Retinal pigment epithelial cell (primary cell): ENCODE measurements at regions not wholly inside any gene's neighbourhood (a gene's known extent, or its start where the extent isn't known, plus 50 kb on each side); places are given as distances from the start of the nearest gene placed in this dataset.
"Not testable (repeated sequence)": the region's sequence is repeated elsewhere in the genome, so short reads cannot be mapped to it uniquely, and the experiment has no call there.

Experiments used
- DNase-seq: peaks from one replicate; pipeline ENCODE4 v3.0.0-alpha.2; 2010; ENCODE audit warnings: low read depth
- H3K4me3 ChIP-seq: 2 replicates; pipeline ENCODE4 v1.5.1; 2011; ENCODE audit warnings: mild to moderate bottlenecking, low read length, control low read depth, moderate library complexity
- TF ChIP-seq, protein P1 (sequence below): conservative IDR thresholded peaks from 2 replicates; pipeline ENCODE4 v1.5.1; 2011; ENCODE audit warnings: low read depth, low read length, control low read depth, inconsistent platforms

DNA sequence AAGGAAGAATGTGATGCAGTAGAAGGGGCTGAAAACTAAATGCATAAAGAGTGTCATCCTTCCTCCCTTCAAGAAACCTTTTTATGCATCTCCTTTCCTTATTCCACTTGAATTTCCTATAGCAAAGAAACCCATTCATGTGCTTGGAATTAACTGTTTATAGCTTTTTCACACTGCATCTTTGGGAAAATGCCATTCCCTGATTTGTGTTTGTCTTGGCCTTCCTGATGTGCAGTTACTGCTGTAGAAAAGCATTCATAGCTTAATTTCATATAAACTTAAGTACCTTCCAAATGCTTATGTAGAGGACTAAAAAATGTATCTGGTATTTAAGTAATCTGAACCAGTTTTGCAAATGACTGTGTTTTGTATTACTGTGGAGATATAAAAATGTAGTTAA, 61.8 kb downstream of the SDR9C7 start:
- DNase-seq, result no peak
- TF ChIP-seq, protein P1, sequence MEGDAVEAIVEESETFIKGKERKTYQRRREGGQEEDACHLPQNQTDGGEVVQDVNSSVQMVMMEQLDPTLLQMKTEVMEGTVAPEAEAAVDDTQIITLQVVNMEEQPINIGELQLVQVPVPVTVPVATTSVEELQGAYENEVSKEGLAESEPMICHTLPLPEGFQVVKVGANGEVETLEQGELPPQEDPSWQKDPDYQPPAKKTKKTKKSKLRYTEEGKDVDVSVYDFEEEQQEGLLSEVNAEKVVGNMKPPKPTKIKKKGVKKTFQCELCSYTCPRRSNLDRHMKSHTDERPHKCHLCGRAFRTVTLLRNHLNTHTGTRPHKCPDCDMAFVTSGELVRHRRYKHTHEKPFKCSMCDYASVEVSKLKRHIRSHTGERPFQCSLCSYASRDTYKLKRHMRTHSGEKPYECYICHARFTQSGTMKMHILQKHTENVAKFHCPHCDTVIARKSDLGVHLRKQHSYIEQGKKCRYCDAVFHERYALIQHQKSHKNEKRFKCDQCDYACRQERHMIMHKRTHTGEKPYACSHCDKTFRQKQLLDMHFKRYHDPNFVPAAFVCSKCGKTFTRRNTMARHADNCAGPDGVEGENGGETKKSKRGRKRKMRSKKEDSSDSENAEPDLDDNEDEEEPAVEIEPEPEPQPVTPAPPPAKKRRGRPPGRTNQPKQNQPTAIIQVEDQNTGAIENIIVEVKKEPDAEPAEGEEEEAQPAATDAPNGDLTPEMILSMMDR, result no peak
- H3K4me3 ChIP-seq, result no peak overlapping the region

DNA sequence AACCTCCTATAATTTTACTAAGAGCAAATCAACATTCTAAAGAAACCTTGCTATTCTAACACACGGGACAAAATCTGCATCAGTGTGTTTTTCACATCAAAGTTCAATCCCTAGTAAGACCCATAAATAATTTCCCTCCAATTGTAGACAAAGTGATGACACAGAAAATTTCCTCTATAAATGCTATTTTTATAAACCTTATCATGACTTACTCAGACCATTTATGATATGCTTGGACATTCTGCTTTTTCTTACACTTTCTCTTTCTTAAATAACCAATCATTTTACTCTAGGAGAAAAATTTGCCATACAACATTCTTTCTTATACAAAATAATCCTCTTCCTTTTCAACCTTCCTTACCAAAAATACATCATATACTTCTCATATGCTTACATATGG, 67.0 kb downstream of the SDR9C7 start:
- H3K4me3 ChIP-seq, result no peak overlapping the region
- TF ChIP-seq, protein P1, result no peak
- no peak for DNase-seq

DNA sequence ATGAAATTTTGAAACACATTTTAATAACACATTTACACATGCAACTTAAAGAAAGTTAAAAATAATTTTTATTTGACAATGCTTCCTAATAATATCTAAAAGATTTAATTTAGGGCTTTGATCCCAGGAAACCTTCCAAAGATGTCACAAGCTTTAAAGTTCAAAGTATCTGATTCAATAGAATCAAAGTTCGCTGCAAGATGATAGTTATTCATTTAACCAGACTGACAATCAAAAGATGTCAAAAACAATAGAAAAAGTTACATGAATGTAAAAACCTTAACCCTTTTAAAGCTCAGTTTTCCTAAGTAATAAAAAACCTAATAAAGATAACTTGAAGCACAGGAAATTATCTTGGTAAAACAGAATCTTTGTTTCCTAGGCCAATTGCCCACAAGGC, 67.7 kb downstream of the SDR9C7 start:
- no peak overlapping the region for H3K4me3 ChIP-seq
- TF ChIP-seq, protein P1, result no peak
- no peak for DNase-seq

DNA sequence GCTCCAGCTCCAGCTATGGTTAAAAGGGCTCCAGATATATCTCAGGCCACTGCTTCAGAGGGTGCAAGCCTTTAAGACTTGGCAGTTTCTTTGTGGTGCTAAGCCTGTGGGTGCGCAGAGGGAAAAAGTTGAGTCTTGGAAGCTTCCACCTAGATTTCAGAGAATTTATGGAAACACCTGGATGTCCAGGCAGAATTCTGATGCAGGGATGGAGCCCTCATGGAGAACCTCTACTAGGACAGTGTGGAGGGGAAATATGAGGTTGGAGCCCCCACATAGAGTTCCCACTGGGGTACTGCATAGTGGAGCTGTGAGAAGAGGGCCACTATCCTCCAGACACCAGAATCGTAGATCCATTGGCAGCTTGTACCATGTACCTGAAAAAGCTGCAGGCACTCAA, 69.9 kb downstream of the SDR9C7 start:
- TF ChIP-seq, protein P1, result no peak
- DNase-seq, result no peak
- H3K4me3 ChIP-seq, result no peak overlapping the region

DNA sequence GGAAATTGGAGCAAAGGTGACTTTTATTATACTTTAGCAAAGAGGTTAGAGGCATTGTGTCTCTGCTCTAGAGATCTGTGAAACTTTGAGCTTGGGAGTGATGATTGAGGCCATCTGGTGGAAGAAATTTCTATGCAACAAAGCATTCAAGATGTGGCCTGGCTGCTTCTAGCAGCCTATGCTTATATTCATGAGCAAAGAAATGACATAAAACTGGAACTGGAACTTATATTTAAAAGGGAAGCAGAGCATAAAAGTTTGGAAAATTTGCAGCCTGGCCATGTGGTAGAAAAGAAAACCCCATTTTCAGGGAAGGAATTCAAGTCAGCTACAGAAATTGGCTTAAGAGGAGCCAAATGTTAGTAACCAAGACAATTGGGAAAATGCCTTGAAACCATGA, 70.4 kb downstream of the SDR9C7 start:
- H3K4me3 ChIP-seq, result no peak overlapping the region
- TF ChIP-seq, protein P1, result no peak

DNA sequence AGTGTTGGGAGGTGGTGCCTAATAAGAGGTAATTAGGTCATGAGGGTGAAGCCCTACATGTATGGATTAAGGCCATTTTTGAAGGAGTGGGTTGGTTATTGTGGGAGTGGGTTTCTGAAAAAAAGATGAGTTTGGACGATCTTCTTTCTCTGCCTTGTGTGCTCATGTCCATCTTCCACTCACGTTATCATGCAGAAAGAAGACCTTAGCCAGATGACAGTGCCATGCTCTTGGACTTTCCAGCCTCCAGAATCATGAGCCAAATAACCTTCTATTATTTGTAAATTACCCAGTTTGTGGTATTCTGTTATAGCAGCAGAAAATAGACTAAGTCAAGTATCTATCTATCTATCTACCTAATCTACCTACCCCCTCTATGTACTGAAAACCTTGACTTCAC, 71.9 kb downstream of the SDR9C7 start:
- no peak overlapping the region for H3K4me3 ChIP-seq
- DNase-seq, result no peak
- TF ChIP-seq, protein P1, result no peak

More for the DNA sequence above, 70.4 kb downstream of the SDR9C7 start:
- no peak for DNase-seq

DNA sequence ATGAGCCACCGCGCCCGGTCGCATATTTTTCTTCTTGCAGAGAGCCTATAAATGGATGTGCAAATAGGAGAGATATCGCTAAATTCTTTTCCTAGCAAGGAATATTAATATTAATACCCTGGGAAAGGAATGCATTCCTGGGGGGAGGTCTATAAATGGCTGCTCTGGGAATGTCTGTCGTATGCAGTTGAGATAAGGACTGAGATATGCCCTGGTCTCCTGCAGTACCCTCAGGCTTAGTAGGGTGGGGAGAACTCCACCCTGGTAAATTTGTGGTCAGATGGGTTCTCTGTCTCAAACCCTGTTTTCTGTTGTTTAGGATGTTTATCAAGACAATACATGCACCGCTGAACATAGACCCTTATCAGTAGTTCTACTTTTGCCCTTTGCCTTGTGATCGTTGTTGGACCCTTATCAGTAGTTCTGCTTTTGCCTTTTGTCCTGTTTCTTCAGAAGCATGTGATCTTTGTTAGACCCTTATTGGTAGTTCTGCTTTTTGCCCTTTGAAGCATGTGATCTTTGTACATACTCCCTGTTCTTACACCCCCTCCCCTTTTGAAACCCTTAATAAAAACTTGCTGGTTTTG, 80.7 kb downstream of the SDR9C7 start:
- H3K4me3 ChIP-seq, DNase-seq: not testable (repeated sequence)

DNA sequence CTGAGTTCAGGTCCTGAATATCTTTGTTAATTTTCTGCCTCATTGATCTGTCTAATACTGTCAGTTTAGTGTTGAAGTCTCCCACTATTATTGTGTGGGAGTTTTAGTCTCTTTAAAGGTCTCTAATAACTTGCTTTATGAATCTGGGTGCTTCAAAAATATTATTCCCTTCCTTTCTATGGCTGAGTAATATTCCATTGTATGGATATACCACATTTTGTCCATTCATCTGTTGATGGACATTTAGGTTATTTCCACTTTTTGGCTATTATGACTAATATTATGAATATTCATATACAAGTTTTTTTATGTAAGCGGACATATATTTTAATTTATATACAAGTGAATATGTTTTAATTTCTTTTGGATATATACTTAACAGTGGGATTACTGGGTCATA, 82.7 kb downstream of the SDR9C7 start:
- H3K4me3 ChIP-seq, result no peak overlapping the region
- TF ChIP-seq, protein P1, result no peak
- DNase-seq, result no peak
